Cardiac fibroblast (primary cell): ENCODE measurements at regions not wholly inside any gene's neighbourhood (a gene's known extent, or its start where the extent isn't known, plus 50 kb on each side); places are given as distances from the start of the nearest gene placed in this dataset.

Experiments
- DNase-seq, 2 donors: peaks; one replicate each; pipeline versions ENCODE4 v3.0.0 to v3.0.0-alpha.2; 2010; ENCODE audit warnings: low read depth in 2 of 2
- H3K4me3 ChIP-seq, 2 donors: replicated peaks in 1 of 2; 1 replicate in 1 of 2; 2 replicates in 1 of 2; pipeline ENCODE4 v1.5.1; 2011; ENCODE audit warnings: low read depth in 2 of 2, low read length in 2 of 2, mild to moderate bottlenecking in 2 of 2, moderate library complexity in 1 of 2
- TF ChIP-seq, protein P1 (sequence below): IDR thresholded peaks from one replicate; pipeline ENCODE4 v1.5.1; 2011; ENCODE audit warnings: low read depth, mild to moderate bottlenecking, low read length, inconsistent platforms

DNA sequence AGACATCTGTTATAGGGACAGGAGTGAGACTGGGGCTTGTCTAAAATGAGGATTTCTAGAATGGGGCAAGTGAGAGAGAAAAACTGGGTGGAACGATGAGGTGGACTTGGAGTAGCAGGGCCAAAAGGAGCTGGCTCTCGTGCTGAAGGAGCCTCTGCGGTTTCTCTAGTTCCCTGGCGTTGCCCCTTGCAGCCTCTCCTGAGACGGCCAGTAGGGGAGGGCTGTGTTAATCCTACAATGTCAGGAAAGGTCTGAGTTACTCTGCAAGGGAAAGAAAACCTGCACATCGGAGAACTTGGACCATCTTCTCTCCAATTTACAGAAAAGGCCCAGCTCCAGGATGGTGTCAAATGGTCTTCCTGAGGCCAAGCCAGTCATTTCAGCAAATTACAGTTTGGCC, 963.8 kb upstream of the FLRT2 start:
- no peak for DNase-seq
- TF ChIP-seq, protein P1, sequence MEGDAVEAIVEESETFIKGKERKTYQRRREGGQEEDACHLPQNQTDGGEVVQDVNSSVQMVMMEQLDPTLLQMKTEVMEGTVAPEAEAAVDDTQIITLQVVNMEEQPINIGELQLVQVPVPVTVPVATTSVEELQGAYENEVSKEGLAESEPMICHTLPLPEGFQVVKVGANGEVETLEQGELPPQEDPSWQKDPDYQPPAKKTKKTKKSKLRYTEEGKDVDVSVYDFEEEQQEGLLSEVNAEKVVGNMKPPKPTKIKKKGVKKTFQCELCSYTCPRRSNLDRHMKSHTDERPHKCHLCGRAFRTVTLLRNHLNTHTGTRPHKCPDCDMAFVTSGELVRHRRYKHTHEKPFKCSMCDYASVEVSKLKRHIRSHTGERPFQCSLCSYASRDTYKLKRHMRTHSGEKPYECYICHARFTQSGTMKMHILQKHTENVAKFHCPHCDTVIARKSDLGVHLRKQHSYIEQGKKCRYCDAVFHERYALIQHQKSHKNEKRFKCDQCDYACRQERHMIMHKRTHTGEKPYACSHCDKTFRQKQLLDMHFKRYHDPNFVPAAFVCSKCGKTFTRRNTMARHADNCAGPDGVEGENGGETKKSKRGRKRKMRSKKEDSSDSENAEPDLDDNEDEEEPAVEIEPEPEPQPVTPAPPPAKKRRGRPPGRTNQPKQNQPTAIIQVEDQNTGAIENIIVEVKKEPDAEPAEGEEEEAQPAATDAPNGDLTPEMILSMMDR, result no peak
- no peak overlapping the region for H3K4me3 ChIP-seq

DNA sequence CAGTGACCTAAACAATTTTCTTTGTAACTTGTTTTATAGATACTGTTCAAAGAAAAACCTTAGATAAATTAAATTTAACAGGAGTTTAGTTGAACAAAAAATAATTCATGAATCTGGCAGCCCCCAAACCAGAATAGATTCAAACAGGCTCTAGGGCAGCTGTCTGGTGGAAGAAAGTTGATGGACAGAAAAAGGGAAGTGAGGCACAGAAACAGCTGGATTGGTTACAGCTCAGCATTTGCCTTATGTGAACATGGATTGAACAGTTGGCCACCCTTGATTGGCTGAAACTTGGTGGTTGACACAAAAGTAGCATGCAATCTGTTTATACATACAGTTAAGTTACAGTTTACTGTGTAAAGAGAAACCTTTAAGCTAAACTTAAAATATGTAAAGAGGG, 954.3 kb upstream of the FLRT2 start:
- H3K4me3 ChIP-seq, result no peak overlapping the region
- DNase-seq, result no peak
- TF ChIP-seq, protein P1, result no peak

DNA sequence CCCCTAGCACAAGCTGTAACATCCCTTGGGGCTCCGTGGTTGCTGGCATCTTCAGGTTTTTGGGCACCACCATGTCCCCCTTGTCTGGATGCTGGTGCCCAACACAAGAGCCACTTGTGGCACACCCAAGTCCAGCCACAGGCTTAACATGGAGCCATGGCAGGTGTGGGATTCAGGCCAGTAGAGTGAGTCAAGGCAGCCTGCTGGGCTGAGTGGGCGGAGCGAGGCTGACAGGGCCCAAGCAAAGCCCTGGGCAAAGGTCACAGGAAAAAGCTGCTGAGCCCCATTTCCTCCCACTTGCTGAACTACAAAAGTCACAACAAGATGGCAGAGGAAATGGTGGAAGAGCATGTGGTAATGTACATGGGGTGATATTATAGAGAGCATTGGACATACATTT, 950.7 kb upstream of the FLRT2 start:
- H3K4me3 ChIP-seq, result no peak overlapping the region
- DNase-seq, result no peak
- TF ChIP-seq, protein P1, result no peak

DNA sequence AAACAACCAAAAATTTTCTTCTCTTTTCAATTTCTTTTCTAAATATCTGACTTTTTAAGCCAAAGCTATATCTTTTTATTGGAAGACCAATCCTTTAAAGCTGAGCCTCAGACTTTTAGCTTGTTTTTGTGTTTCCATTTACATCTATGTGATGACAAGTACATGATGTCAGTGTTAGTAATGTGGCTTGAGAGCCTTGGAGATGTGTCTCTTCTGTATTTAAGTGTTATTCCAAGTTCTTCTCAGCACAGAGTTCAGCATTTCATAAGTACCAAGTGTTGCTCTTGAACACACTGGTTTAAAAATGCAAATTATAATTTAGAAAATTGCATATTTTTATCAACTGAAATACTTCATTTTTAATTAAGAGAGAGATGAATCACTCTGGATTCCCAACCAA, 948.9 kb upstream of the FLRT2 start:
- DNase-seq, result peak in 1 of 2 donors; percentile 0
- TF ChIP-seq, protein P1, result no peak
- H3K4me3 ChIP-seq, result no peak overlapping the region

DNA sequence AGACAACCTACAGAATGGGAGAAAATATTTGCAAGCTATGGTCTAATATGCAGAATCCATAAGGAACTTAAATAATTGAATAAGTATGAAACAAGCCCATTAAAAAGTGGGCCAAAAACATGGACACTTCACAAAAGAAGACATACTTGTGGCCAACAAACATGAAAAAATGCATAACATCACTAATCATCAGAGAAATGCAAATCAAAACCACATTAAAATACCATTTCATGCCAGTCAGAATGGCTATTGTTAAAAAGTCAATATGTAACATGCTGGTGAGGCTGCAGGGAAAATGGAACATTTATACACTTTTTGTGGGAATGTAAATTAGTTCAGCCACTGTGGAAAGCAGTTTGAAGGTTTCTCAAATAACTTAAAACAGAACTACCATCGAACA, 945.4 kb upstream of the FLRT2 start:
- no peak overlapping the region for H3K4me3 ChIP-seq
- no peak for DNase-seq
- TF ChIP-seq, protein P1, result no peak

DNA sequence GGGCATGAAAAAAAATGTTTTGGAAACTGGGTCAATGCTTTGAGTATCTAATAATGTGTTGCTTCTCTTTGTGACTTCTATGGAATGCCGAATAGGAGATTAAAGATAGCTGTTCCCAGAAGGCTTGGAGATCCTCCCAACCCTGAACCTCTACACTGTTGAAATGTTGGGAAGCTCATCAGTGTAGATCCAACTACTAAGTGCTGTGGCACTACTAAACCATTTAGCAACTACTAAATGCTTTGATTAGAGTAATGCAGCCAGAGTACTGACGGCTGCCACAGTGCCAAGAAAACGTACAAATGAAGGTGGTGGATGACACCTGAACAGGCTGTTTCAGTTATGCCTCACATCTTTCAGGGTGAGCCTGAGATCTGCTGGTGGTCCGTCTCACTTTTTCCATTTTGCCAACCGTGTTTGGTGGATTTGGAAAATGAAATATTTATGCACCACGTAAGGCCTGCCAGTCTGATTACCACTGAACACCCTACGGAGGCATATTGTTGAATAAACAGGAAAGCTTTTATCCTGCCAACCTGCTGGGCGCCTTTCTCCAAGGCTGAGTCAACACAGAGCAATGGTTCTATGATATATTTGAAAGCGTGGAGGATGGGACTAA, 938.0 kb upstream of the FLRT2 start:
- no peak for DNase-seq
- H3K4me3 ChIP-seq, result no peak overlapping the region
- TF ChIP-seq, protein P1, result no peak

DNA sequence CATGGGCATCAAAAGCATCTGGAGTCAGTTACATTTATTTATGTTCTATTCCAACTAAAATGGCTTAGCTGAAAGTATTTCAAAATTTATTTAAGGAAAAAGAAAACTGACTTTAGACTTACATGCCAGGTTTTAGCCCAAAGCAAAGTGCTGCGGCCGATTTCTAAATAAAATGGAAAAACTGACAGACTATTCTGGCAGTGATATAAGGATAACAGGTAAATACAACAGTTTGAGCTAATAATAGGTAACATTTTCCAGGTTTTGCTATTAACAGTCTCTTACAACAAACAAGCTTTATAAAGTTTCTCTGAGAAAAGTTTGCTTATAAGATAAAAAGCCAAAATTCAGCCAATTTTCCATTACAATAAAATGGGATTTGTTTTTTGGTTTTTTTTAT, 937.2 kb upstream of the FLRT2 start:
- no peak for DNase-seq
- H3K4me3 ChIP-seq, result no peak overlapping the region
- TF ChIP-seq, protein P1, result no peak
